ENCODE measurements at regions not wholly inside any gene's neighbourhood (a gene's known extent, or its start where the extent isn't known, plus 50 kb on each side); places are given as distances from the start of the nearest gene placed in this dataset.

DNA sequence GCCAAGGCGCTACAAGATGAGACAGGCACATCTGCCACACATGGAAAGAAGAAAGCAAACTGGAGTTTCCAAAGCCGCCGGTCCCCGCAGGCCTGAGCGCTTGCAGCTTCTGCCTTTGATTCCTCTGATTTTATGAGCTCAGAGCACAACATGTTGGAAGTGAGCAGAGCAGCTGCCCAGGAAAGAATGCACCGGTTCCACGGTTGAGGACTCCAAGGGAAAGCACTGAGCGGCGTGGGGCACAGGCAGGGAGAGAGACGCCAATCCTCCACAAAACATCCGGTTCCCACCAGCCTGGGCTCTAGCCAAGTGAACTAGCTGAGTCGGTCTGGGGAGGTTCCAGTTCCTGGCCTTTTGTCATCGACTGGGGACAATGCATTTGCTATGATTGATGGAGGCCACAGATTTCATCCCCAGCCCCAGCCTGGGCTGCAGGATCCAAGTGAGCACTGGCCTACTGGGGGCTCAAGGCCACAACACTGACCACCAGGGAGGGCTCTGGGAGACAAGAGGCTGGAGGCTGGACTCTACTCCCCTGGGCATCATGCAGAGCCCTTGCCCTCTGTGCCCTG lies 253.1 kb upstream of the IRF2BP2 start:
- TF ChIP-seq, protein P1, sequence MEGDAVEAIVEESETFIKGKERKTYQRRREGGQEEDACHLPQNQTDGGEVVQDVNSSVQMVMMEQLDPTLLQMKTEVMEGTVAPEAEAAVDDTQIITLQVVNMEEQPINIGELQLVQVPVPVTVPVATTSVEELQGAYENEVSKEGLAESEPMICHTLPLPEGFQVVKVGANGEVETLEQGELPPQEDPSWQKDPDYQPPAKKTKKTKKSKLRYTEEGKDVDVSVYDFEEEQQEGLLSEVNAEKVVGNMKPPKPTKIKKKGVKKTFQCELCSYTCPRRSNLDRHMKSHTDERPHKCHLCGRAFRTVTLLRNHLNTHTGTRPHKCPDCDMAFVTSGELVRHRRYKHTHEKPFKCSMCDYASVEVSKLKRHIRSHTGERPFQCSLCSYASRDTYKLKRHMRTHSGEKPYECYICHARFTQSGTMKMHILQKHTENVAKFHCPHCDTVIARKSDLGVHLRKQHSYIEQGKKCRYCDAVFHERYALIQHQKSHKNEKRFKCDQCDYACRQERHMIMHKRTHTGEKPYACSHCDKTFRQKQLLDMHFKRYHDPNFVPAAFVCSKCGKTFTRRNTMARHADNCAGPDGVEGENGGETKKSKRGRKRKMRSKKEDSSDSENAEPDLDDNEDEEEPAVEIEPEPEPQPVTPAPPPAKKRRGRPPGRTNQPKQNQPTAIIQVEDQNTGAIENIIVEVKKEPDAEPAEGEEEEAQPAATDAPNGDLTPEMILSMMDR (IDR thresholded peaks at IDR 0.05) = no peak
- TF ChIP-seq EP300 (IDR thresholded peaks at IDR 0.05) = peak in 1 of 4 donors; percentile 16
- peak in 3 of 4 donors; percentile 50 to 71 (median 59) for TF ChIP-seq POLR2AphosphoS5 (IDR thresholded peaks at IDR 0.05)
